Islet of Langerhans (tissue), 1 donor: ENCODE measurements at regions not wholly inside any gene's neighbourhood (a gene's known extent, or its start where the extent isn't known, plus 50 kb on each side); places are given as distances from the start of the nearest gene placed in this dataset.

Experiments used
- FAIRE-seq: peaks from one replicate; lab custom pipeline; 2011; peaks lifted over from hg19 to GRCh38; lab: Jason Lieb, UNC

DNA sequence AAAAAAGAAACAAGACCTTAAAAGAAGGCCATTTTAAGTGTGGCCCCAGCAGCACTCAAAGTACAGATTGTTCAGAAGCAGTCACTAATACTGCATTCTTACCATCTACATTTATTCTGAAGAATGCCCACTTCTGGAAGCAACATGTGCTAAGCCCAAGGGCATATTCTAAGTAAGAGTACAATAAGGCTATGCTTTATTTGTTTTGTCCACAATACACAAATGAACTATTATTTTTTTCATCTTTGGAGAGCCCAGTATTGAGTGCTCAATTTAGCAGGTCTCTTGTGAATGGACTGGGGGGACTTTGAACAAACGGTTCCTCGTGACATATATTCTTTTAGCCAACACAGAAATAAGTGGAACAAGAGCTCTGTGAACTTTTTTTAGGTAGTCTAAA is 191.4 kb upstream of the CHORDC1 start:
- FAIRE-seq: no peak

DNA sequence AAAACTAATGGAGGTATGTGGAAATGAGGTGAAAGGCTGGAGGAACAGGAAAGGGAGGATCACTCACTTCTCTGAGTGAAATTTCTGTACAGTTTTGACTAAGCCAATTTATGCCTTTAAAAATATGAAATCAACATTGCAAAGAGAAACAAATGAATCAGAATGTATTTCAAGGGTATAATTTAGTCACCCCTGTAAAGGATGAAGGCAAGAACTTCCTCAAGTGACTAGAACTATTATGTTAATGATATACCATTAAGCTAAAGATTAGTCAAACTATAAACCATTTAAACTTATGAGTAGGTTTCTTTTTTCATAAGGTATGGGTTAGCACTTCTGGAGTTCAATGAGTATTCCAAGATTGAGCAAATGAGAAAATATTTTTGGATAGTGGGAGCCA is 184.5 kb upstream of the CHORDC1 start:
- no peak for FAIRE-seq

DNA sequence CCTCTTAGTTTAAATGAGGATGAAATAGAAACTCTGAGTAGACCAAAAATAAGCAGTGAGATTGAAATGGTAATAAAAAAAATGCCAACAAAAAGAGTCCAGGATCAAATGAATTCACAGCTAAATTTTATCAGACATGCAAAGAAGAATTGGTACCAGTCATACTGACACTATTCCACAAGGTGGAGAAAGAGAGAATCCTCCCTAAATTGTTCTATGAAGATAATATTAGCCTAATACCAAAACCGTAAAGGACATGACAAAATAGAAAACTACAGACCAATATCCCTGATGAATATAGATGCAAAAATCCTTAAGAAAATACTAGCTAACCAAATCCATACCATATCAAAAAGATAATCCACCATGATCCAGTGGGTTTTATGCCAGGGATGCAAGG is 169.8 kb upstream of the CHORDC1 start:
- no peak for FAIRE-seq

DNA sequence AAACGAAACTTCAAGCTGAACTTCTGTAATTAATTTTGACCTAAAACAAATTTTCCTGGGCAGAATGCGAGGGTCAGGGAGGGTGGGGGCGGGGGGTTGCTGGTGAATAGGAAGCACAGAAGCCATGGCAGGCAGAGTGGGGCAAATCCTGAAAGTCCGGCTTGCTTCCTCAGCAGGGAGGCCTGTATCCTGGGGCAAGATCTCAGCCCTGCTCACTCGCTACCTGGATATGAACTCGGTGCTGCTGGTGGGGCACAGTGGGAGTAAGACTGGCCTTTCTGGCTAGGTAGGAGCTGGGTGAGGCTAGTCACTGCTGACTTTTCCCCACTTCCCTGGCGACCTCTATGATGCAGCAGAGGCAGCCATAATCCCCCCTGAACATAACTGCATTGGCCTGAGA is 168.9 kb upstream of the CHORDC1 start:
- no peak for FAIRE-seq

DNA sequence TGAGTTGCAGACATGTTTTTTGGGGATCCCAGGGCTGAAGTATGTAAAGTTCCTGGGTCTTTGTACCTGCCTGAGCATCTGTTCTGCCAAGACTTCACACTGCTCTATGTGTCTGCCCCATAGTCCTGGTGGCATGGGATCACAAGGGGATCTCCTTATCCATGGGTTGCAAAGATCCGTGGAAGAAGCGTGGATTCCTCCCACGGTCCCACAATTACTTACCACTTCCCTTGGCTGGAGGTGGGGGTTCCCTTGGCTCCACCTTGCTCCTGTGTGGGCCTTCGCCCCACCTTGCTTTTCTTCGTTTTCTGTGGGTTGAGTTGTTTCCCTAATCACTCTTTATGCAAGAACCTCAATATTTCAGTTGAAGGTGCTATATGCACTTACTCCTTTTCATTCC is 157.4 kb upstream of the CHORDC1 start:
- FAIRE-seq: no peak

DNA sequence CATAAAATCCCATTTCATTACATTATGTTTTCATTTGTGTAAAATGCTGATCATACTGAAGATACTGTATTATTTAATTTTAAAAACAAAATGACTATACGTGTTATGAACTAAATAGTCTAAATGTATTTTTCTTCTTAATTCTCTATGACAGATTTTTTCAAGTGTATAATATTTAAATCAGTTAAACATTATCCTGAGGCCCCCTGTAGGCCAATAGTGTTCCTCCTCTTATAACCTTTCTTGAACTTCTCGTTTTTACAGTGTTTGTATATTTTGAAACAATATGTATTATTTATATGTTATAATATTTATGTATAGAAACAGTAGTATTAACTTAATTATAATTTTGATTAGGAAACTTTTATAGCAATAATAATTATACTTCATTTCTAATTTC is 151.1 kb upstream of the CHORDC1 start:
- FAIRE-seq: no peak

DNA sequence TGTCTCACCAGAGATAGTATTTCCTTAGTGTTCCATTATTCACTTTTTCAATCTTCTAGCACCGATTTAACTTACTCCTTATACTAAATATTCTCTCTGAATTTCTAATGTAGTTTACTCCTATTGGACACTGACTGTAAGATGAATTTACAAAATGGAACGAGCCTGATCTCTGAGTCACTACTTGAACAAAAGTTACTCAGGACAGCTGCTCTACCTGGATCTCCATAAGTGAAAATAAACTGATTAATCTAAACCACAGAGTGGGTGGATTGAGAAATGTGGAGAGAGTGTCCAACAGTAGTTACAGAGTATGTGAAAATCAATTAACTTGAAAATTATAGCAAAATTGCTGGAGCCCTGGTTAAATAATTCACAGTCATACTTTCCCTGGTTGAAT is 141.7 kb upstream of the CHORDC1 start:
- FAIRE-seq: no peak

DNA sequence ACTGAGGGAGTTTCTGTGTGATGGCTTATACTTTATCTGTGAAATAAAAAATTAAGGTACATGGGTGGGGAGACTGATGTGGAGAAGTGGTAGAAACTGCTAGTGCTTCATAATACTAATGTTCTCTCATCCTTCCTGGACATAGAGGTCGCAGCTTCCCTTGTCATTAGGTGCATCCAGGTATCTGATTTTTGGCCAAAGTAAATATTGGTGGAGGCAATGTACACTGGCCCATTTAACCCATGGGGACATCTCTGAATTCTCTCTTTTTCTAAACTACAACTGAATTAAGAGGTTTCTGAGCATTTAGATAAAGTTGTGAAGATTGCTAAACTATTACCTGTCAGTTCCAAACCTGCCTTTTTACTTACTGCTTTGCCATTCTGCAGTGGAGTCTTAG is 140.9 kb upstream of the CHORDC1 start:
- no peak for FAIRE-seq

DNA sequence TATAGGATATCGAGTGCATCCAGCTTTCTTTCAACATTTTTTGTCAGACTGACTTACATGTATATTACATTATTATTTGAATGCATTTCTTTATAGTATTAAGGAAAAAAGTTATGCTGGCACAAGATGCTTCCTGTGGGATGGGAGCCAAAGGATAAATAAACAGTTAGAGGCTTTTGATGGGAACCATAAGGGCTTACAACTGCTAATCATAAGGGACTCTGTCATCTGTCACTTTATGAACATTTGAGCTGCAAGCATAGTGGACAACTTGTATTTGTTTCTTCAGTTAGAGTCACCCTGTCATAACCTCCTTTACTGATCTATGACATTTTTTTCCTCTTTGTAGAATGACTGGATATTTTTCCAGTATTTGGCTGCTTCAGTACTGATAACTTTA is 132.4 kb upstream of the CHORDC1 start:
- FAIRE-seq: no peak

DNA sequence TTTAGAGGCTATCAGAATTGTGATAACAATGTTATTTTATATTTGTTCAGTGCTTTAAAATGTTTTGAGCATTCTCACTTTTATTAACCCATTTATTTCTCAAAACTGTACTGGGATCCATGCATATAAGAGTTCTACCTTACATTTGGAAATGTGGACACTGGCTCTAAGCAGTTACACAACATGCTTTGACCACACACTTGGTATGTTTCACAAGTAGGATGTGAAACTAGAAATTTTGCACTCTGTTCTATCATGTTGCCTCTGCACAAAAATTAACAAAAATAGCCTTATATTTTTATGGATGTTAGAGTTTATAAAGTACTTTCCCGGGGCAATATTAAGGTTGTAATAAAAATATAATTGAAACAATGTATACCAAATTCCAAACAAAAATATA is 126.9 kb upstream of the CHORDC1 start:
- FAIRE-seq: no peak

DNA sequence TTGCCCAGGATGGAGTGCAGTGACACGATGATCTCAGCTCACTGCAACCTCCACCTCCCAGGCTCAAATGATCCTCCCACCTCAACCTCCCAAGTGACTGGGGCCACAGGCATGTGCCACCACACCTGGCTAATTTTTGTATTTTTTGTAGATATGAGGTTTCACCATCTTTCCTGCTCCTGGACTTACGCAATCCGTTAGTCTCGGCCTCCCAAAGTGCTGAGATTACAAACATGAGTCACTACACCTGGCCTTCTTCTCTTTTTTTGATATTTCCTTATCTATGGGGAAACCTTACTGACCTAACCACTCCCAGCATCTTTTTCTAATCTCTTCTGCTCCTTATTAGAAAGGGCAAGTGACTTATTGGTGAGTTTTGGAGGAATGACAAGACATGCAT is 121.7 kb upstream of the CHORDC1 start:
- no peak for FAIRE-seq

DNA sequence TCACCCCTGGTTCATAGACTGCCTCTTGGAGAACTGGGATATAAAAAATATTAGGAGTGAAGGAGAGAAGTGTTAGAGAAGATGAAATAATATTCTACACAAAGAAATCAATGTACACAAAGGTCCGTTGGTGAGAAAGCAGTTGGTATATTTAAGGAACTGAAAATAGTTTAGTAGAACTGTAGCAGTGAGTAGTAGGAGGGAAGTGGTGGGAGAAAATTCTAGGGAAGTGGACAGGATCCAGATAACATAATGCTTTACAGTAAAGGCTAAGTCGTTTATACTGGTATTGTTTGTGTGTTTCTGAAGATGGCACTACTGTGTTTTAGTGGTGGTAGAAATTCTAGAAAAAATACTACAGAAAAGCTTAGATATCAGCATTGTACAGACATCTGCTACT is 120.8 kb upstream of the CHORDC1 start:
- no peak for FAIRE-seq

DNA sequence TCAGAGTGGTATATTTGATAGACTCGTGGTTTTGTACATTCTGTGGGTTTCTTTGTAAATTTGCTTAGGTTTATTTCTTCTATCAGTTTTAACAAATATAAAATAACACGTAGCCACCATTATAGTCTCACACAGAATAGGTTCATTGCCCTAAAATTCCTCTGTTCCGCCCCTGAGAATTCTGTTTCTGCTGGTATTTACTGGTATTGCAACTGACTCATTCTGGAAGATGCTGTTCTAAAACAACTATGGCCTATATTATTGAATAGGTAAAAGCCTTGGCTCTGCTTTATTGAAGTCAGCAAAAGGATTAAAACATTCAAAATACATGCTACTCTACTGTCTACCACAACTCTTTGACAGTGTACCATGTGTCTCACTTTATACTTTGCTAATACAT is 119.1 kb upstream of the CHORDC1 start:
- FAIRE-seq: no peak

DNA sequence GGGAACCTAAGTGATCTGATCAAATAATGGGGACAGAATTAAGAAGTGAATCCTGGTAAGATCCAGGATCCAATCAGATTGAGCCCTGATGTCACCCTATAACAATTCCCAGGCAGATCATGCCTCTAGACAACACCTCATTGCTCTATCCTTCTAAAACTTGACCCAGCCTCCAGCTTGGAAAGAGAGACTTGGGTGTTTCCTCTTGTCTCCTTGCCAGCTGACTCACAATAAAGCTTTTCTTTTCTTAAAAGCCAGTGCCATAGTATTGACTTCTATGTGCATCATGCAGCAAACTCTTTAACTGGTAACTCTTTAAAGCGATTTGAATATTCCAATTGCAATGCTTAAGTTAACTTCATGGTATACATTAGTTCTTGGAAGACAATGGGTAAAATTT is 109.6 kb upstream of the CHORDC1 start:
- no peak for FAIRE-seq

DNA sequence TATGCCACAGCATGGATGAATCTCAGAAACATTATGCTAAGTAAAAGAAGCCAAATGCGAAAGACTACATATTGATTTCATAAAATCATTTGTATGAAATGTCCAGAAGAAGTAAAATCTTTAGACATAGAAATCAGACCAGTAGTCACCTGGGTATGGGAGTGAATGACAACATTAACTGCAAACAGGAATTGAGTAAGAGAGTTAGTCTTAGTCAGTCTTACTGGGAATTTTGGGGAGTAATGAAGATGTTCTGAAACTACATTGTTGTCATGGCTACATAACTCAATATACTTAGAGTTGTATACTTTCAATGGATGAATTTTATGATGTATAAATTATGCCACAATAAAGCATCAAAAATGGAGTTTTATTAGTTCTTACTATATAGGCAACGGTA is 107.8 kb upstream of the CHORDC1 start:
- FAIRE-seq: no peak

DNA sequence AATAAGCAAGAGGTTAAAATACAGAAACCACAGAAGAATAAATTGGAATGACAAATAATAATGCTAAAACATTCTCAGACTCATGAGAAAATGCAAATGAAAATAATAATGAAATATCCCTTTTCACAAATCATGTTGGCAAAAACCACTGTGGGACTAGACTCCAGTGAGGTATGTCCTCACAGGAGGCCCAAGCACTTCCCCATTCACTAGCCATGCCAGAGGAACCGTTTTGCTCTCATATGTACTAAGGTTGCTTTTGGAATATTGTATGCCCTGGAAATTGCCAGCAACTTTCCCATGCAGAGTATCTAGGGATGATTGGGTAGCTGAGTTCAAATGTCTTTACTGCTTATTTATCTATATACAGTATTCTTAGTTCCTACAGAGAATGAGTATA is 106.2 kb upstream of the CHORDC1 start:
- no peak for FAIRE-seq

DNA sequence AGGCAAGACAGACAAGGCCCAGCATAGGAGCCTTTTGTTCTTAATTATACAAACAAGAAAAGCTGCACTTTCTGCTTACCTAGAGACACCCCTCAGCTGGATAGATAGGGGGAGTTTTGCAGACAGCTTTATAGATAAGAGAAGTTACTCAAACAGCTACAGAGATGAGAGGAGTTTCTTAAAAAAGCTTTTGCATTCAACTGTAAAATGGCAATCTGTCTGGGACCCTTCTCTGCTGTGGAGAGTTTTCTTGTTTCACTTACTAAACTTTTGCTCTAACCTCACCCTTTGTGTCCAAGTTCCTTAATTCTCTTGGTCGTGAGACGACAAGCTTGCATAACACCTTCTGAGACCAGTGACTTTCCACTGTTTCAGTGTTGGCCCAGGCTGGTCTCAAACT is 103.8 kb upstream of the CHORDC1 start:
- no peak for FAIRE-seq

DNA sequence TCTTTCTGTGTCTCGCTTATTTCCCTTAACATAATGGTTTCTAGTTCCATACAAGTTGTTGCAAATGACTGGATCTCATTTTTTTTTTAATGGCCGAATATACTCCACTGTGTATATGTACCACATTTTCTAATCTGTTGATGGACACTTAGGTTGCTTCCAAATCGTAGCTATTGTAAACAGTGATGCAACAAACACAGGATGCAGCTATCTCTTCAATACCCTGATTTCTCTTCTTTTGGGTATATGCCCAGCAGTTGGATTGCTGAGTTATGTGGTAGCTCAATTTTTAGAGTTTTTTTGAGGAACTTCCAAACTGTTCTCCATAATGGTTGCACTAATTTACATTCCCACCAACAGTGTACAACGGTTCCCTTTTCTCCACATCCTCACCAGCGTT is 100.4 kb upstream of the CHORDC1 start:
- FAIRE-seq: no peak

DNA sequence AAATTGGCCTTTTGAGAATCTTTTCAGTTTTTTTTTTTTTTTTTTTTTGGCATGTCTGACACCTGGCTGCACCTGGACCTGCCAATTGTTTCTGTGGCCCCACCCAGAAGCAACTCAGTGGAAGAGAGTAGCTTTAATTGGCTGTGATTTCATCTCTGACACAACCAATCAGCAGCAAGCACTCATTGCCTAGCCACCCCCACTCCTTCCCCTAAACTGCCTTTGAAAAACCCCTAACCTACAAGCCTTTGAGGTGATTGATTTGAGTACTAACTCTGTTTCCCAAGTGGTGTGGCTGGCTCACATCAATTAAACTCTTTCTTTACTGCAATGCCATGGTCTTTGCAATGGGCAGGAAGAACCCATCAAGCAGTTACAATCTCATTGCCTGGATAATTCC is 98.2 kb upstream of the CHORDC1 start:
- FAIRE-seq: no peak

DNA sequence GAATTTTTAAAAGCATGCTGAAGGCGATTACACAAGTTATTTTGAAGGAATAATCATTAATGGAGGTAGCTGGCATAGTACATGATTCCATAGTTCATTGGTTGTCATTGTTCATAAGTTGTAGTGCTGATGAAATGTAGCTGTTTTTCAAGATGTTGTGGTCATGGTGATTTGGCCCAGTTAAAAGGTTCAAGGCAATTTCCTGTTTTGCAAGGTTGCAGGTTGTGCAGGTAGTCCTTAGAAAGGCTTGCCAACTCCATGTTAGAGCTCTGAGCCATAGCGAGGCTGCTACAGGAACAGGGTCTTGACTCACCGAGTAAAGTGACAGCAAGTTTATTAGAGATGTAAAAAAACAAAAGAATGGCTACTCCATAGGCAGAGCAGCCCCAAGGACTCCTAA is 95.8 kb upstream of the CHORDC1 start:
- FAIRE-seq: no peak

DNA sequence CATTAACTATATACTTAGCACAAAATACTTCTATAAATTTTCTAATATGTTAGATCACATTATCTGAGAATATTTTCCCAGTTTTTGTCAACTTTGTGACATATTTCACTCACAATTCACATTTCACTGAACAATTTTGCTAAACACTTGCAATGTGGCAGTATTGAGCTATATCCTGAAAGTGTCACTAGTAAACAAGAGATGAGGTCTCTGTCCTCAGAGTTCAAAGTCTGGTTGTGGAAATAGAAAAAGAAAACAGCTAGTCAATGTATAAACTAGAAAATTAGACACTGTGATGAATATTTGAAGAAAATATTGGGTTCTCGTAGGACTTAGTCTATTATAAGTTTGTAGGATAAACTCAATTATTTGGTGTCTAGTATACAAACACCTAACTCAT is 87.4 kb upstream of the CHORDC1 start:
- no peak for FAIRE-seq

DNA sequence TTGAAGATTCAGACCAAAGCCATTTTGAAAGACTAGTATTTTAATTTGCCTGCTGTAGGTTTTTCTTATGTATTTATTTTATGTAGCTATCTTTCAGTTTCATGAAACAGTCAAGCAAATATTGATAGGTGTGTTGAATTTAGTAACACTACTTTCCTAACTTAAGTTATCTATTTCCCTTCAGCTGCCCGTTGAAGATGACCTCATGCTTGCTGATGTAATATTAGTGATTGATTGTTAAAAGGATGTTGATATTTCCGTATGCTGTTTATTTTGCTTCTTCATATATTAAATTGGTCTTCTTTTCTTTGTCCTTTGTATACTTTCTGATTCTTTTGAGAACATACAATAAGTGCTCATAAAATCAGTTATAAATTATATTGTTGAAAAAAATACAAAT is 86.8 kb upstream of the CHORDC1 start:
- FAIRE-seq: no peak

DNA sequence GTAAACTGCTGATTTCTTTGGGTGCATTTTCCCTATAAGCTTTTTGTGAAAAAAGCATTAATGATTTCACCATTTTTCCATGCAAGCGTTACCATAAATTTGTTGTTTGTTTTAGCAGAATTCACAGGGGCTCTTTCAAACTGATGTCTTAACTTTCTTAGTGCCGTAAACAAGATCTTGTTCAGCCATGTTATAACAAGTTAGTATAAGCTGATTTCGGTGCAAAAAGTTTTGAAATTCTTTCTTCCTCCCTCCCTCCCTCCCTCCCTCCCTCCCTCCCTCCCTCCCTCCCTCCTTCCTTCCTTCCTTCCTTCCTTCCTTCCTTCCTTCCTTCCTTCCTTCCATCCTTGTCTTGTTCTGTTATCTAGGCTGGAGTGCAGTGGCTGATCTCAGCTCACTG is 71.7 kb upstream of the CHORDC1 start:
- no peak for FAIRE-seq

DNA sequence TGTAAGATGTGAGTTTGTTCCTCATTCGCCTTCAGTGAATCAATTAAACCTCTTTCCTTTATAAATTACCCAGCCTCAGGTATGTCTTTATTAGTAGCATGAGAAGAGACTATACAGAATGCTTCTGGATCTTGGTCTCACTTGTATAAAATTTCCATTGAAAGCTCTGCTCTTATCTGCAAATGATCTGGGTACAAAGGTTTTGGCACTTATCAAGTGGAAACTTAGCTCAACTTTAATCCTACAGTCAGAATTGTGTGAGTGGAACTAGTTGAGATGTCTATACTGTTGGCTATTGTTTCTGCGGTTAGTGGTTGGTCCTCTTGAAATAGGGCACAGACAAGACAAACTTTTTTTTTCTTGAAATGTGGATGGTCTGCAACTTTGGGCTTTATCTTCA is 71.2 kb upstream of the CHORDC1 start:
- FAIRE-seq: no peak

DNA sequence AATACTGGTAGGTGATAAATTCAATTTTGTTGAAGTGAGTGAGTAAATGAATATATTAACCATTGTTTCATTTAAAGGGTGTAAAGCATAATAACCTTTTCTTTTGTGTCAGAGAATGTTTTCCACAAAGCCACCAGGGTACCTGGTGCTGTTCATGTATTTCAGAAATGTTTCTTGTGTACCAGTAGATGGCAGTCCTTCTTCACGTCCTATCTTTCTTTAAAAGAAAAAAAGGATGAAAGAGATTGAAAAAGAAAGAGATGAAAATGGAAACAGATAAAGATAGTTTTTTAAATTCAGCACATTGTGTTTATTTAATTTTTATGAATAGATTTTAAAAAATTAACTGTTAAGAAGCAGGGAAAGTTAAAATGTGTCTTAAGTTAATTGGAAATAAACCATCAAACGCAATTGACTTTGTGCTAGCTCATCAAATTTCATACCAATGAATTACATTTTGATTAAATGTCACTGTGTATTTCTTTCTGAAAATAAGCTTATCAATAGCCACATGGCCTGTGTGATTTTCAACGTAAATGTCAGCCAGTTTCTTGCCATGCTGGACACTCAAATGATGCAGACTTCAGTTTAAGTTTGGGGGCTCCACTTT is 65.5 kb upstream of the CHORDC1 start:
- peak; percentile 86 for FAIRE-seq
